ENCODE measurements at regions not wholly inside any gene's neighbourhood (a gene's known extent, or its start where the extent isn't known, plus 50 kb on each side); places are given as distances from the start of the nearest gene placed in this dataset.

DNA sequence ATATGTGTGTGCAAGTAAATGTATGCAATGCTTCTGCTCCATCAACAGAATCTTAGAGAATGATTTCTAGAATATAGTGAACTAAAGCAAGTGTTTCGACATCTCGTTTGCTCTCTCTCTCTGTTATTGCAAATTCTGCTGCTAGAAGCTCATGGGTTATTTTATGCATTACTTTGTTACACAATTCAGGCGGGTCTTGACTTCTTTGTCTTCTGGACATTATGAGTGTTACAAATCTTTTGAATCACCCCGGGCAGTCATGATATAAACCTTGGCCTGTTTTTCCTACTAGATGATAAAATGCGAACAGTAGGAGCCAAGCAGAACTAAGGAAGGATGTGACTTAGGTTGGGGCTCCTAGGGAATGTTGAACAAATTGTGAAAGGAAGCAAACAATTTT is 166.4 kb upstream of the SFRP2 start:
- ChIA-PET CTCF (no interaction called here), POLR2A (ENCODE audit: unreplicated experiment) (no interaction called here)
- Histone ChIP-seq H2AFZ (ENCODE audit: low read length) (no peak overlapping the region), H3K9me2 (replicated peaks; ENCODE audit: low read length) (no peaks in the 10 kb centered on the region), H3K79me2 (ENCODE audit: low read length) (no peaks in the 10 kb centered on the region), H3K27ac (ENCODE audit: low read length) (no peak overlapping the region), H3K9ac (ENCODE audit: low read length) (no peak overlapping the region), H4K20me1 (ENCODE audit: low read length) (no peaks in the 10 kb centered on the region), H3K4me3 (ENCODE audit: low read length) (no peak overlapping the region), H3F3A (ENCODE audit: low read length, unreplicated experiment) (no peaks in the 10 kb centered on the region), H3K27me3 (ENCODE audit: low read length) (no peaks in the 10 kb centered on the region), H3K36me3 (ENCODE audit: low read depth, low read length) (no peaks in the 10 kb centered on the region), H3K4me2 (ENCODE audit: low read length) (no peak overlapping the region), H3K4me1 (ENCODE audit: insufficient read depth, low read length) (no peaks in the 10 kb centered on the region), H3K9me3 (ENCODE audit: low read length) (no peaks in the 10 kb centered on the region)
- intact Hi-C loops (cut with micrococcal nuclease), result no loop called here
- no TSS peak for BruUV-seq (replicated peaks)
- TF ChIP-seq, protein P1, sequence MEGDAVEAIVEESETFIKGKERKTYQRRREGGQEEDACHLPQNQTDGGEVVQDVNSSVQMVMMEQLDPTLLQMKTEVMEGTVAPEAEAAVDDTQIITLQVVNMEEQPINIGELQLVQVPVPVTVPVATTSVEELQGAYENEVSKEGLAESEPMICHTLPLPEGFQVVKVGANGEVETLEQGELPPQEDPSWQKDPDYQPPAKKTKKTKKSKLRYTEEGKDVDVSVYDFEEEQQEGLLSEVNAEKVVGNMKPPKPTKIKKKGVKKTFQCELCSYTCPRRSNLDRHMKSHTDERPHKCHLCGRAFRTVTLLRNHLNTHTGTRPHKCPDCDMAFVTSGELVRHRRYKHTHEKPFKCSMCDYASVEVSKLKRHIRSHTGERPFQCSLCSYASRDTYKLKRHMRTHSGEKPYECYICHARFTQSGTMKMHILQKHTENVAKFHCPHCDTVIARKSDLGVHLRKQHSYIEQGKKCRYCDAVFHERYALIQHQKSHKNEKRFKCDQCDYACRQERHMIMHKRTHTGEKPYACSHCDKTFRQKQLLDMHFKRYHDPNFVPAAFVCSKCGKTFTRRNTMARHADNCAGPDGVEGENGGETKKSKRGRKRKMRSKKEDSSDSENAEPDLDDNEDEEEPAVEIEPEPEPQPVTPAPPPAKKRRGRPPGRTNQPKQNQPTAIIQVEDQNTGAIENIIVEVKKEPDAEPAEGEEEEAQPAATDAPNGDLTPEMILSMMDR (conservative IDR thresholded peaks at IDR 0.05; ENCODE audit: low read depth, low read length), result no peak
- no peak for TF ChIP-seq EZH2phosphoT487 (IDR thresholded peaks at IDR 0.05; ENCODE audit: borderline replicate concordance, low read length)
- TF ChIP-seq EZH2 (IDR thresholded peaks at IDR 0.05; ENCODE audit: low read length, unreplicated experiment), result no peak
- ATAC-seq (no peak), DNase-seq (no peak)

DNA sequence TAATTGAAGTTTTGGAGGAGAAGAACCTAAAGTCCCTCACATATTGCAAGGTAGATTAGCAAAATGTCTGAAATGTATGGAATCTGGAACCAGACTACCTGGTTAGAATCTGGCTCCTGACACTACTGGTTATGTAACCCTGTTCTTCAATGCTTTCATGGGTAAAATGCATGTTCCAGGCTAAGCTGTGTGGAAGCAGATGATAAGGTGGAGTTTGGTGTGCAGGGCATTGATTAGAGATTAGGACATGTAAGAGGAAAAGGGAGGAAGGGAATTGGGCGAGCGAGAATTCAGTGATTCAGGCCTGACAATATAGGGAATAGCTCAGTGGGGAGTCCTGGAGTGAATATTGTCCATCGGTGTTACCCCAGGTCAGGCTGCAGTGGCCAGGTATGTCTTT is 165.8 kb upstream of the SFRP2 start:
- no TSS peak for BruUV-seq (replicated peaks)
- Histone ChIP-seq H3K9me3 (ENCODE audit: low read length) (no peaks in the 10 kb centered on the region), H3K9me2 (replicated peaks; ENCODE audit: low read length) (no peaks in the 10 kb centered on the region), H4K20me1 (ENCODE audit: low read length) (no peaks in the 10 kb centered on the region), H3K4me2 (ENCODE audit: low read length) (no peak overlapping the region), H3K4me1 (ENCODE audit: insufficient read depth, low read length) (no peaks in the 10 kb centered on the region), H3F3A (ENCODE audit: low read length, unreplicated experiment) (no peaks in the 10 kb centered on the region), H3K9ac (ENCODE audit: low read length) (no peak overlapping the region), H3K79me2 (ENCODE audit: low read length) (no peaks in the 10 kb centered on the region), H3K27me3 (ENCODE audit: low read length) (no peaks in the 10 kb centered on the region), H3K27ac (ENCODE audit: low read length) (no peak overlapping the region), H3K4me3 (ENCODE audit: low read length) (no peak overlapping the region), H3K36me3 (ENCODE audit: low read depth, low read length) (no peaks in the 10 kb centered on the region), H2AFZ (ENCODE audit: low read length) (no peak overlapping the region)
- TF ChIP-seq EZH2 (IDR thresholded peaks at IDR 0.05; ENCODE audit: low read length, unreplicated experiment), result no peak
- intact Hi-C loops (cut with micrococcal nuclease), result no loop called here
- no peak for DNase-seq
- ChIA-PET POLR2A (ENCODE audit: unreplicated experiment) (no interaction called here), CTCF (no interaction called here)
- no peak for ATAC-seq

DNA sequence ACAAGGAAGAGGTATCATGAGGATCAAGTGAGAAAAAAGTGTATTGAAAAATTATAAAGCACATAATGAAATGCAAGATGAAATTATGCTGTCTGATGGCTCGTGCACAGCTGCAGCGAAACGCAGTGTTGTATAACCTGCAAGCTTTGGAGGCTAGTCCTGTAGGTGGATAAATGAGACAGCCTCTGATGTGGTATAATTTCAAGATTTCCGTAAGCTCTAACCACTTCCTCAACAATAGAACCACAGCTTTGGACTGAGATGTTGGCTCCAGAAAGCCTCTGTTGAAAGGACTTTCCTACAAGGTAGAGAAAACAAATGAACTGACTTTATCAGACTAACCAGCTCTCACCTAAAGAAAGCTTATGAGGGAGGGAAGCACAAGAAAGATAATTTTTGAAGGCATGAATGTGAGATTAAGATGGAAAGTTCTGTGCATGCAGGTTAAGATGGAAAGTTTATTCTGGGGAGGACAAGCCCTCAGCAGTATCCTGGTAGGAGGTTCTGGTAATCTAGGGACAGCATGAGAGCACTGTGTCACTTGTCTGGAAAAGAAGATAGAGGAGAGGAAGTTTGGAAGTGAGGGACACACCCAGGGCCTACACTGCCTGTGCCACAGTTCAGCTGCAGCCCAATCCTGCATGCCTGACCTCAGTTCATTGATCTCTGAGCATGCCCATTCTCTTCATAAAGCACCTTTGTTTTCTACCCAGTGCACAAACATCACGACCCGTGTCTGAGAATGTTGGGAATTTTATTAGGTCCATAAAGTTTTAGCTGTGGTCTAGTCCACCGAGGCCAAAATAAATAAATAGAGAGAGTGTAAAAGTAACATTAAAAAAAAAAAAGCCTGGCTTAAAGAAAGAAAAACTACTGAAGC is 161.5 kb upstream of the SFRP2 start:
- H3K4me3 ChIP-seq (ENCODE audit: low read length), result no peak overlapping the region
- TF ChIP-seq EZH2phosphoT487 (IDR thresholded peaks at IDR 0.05; ENCODE audit: borderline replicate concordance, low read length), result no peak
- TF ChIP-seq, protein P1 (conservative IDR thresholded peaks at IDR 0.05; ENCODE audit: low read depth, low read length), result no peak
- no peak for TF ChIP-seq EZH2 (IDR thresholded peaks at IDR 0.05; ENCODE audit: low read length, unreplicated experiment)
- H3K27me3 ChIP-seq (ENCODE audit: low read length), result no peaks in the 10 kb centered on the region
- H3K9ac ChIP-seq (ENCODE audit: low read length), result no peak overlapping the region
- no peaks in the 10 kb centered on the region for H3K79me2 ChIP-seq (ENCODE audit: low read length)
- no peak overlapping the region for H3K27ac ChIP-seq (ENCODE audit: low read length)
- H3K4me2 ChIP-seq (ENCODE audit: low read length), result no peak overlapping the region
- no peaks in the 10 kb centered on the region for H3K36me3 ChIP-seq (ENCODE audit: low read depth, low read length)
- no TSS peak for BruUV-seq (replicated peaks)
- no peaks in the 10 kb centered on the region for H3K4me1 ChIP-seq (ENCODE audit: insufficient read depth, low read length)
- no peaks in the 10 kb centered on the region; the same call in 1 of the 2 replicates for H3K9me3 ChIP-seq (ENCODE audit: low read length)
- H2AFZ ChIP-seq (ENCODE audit: low read length), result no peak overlapping the region
- H4K20me1 ChIP-seq (ENCODE audit: low read length), result no peaks in the 10 kb centered on the region
- ChIA-PET POLR2A (ENCODE audit: unreplicated experiment) (no interaction called here), CTCF (no interaction called here)
- intact Hi-C loops (cut with micrococcal nuclease), result no loop called here
- H3F3A ChIP-seq (ENCODE audit: low read length, unreplicated experiment), result no peaks in the 10 kb centered on the region
- ATAC-seq (no peak; the same call in 1 of the 2 replicates), DNase-seq (peak; percentile 7)
- no peaks in the 10 kb centered on the region for H3K9me2 ChIP-seq (replicated peaks; ENCODE audit: low read length)
